Fibroblast of lung (primary cell): ENCODE measurements at regions not wholly inside any gene's neighbourhood (a gene's known extent, or its start where the extent isn't known, plus 50 kb on each side); places are given as distances from the start of the nearest gene placed in this dataset.

Experiments
- DNase-seq, 2 donors: peaks; one replicate each; pipeline versions ENCODE4 v3.0.0 to v3.0.0-alpha.2; 2010; ENCODE audit warnings: low read depth in 2 of 2
- H2AFZ ChIP-seq: 2 replicates; pipeline ENCODE4 v1.5.1; 2012; ENCODE audit warnings: low read length, control low read depth, inconsistent platforms
- H3K27ac ChIP-seq: 2 replicates; pipeline ENCODE4 v1.5.1; 2011; ENCODE audit warnings: low read length, control low read depth; ENCODE audit not compliant: insufficient read depth
- H3K27me3 ChIP-seq: 2 replicates; pipeline ENCODE4 v1.5.1; 2011; ENCODE audit warnings: mild to moderate bottlenecking, low read length; ENCODE audit not compliant: control insufficient read depth, insufficient read depth
- H3K36me3 ChIP-seq: 2 replicates; pipeline ENCODE4 v1.5.1; 2011; ENCODE audit warnings: low read length; ENCODE audit not compliant: control insufficient read depth, insufficient read depth
- H3K4me1 ChIP-seq: 2 replicates; pipeline ENCODE4 v1.5.1; 2011; ENCODE audit warnings: low read length; ENCODE audit not compliant: control insufficient read depth, insufficient read depth; ENCODE audit errors: extremely low read depth
- H3K4me2 ChIP-seq: 2 replicates; pipeline ENCODE4 v1.5.1; 2011; ENCODE audit warnings: low read length, control low read depth; ENCODE audit not compliant: insufficient read depth; ENCODE audit errors: extremely low read depth
- H3K4me3 ChIP-seq, 4 experiments: fragments of 200-600 bp in 1 of 4; sonication (generic) in 1 of 4; replicated peaks in 1 of 4; 2 replicates each; pipeline ENCODE4 v1.5.1; 2011 to 2016; ENCODE audit warnings: low read length in 4 of 4, low read depth in 3 of 4, mild to moderate bottlenecking in 3 of 4, control low read depth in 2 of 4, inconsistent platforms in 1 of 4, mixed read lengths in 1 of 4; ENCODE audit not compliant: insufficient read depth in 1 of 4; ENCODE audit errors: control extremely low read depth in 1 of 4
- H3K79me2 ChIP-seq: 2 replicates; pipeline ENCODE4 v1.5.1; 2012; ENCODE audit warnings: mild to moderate bottlenecking, low read length, inconsistent platforms; ENCODE audit not compliant: control insufficient read depth, insufficient read depth
- H3K9ac ChIP-seq: 2 replicates; pipeline ENCODE4 v1.5.1; 2011; ENCODE audit warnings: mild to moderate bottlenecking, low read length, control low read depth; ENCODE audit not compliant: insufficient read depth
- H3K9me3 ChIP-seq: 2 replicates; pipeline ENCODE4 v1.5.1; 2012; ENCODE audit warnings: low read depth, low read length; ENCODE audit not compliant: control insufficient read depth, insufficient read depth
- H4K20me1 ChIP-seq: 2 replicates; pipeline ENCODE4 v1.5.1; 2011; ENCODE audit warnings: low read length; ENCODE audit not compliant: control insufficient read depth, insufficient read depth; ENCODE audit errors: extremely low read depth
- CTCF ChIP-seq, 2 donors: IDR thresholded peaks in 1 of 2; conservative IDR thresholded peaks in 1 of 2; 1 replicate in 1 of 2; 2 replicates in 1 of 2; pipeline ENCODE4 v1.5.1; 2011 to 2012; ENCODE audit warnings: low read length in 2 of 2, control low read depth in 1 of 2, inconsistent platforms in 1 of 2, low read depth in 1 of 2, mild to moderate bottlenecking in 1 of 2
- EZH2 ChIP-seq: IDR thresholded peaks from 2 replicates; pipeline ENCODE4 v1.5.1; 2012; ENCODE audit warnings: low read length, control low read depth, mild to moderate bottlenecking; ENCODE audit errors: missing control alignments

- no peaks in the 10 kb centered on the region for H3K79me2 ChIP-seq
- H3K36me3 ChIP-seq, result no peaks in the 10 kb centered on the region
- no peaks in the 10 kb centered on the region for H3K4me1 ChIP-seq
- H4K20me1 ChIP-seq, result no peaks in the 10 kb centered on the region
- H3K27ac ChIP-seq, result no peak overlapping the region
- H3K27me3 ChIP-seq, result no peaks in the 10 kb centered on the region
- no peak overlapping the region for H3K9ac ChIP-seq
- H3K4me2 ChIP-seq, result no peak overlapping the region
- no peak for DNase-seq
- H3K4me3 ChIP-seq, result no peak overlapping the region
- H2AFZ ChIP-seq, result no peak overlapping the region
- TF ChIP-seq CTCF (conservative IDR thresholded peaks at IDR 0.05 in 1 of 2, IDR thresholded peaks at IDR 0.05 in 1 of 2; ENCODE audit: low read depth in 1 of 2, low read length in 2 of 2), result no peak
- TF ChIP-seq EZH2, result no peak
- no peaks in the 10 kb centered on the region for H3K9me3 ChIP-seq
Measured at GRCh38 chr1:107003972-107004371, 52.5 kb upstream of the PRMT6 start.

GRCh38 chr1:107004421-107004820 is 52.1 kb upstream of the PRMT6 start:
- Histone ChIP-seq H2AFZ (no peak overlapping the region), H3K4me3 (no peak overlapping the region), H3K4me2 (no peak overlapping the region), H3K79me2 (no peaks in the 10 kb centered on the region), H3K36me3 (no peaks in the 10 kb centered on the region), H3K9ac (no peak overlapping the region), H3K27ac (no peak overlapping the region), H3K27me3 (no peaks in the 10 kb centered on the region), H4K20me1 (no peaks in the 10 kb centered on the region), H3K9me3 (no peaks in the 10 kb centered on the region), H3K4me1 (no peaks in the 10 kb centered on the region)
- TF ChIP-seq CTCF (conservative IDR thresholded peaks at IDR 0.05 in 1 of 2, IDR thresholded peaks at IDR 0.05 in 1 of 2; ENCODE audit: low read depth in 1 of 2, low read length in 2 of 2), result no peak
- TF ChIP-seq EZH2, result no peak
- peak; percentile 4 to 46 for DNase-seq
